ENCODE measurements at regions not wholly inside any gene's neighbourhood (a gene's known extent, or its start where the extent isn't known, plus 50 kb on each side); places are given as distances from the start of the nearest gene placed in this dataset.

DNA sequence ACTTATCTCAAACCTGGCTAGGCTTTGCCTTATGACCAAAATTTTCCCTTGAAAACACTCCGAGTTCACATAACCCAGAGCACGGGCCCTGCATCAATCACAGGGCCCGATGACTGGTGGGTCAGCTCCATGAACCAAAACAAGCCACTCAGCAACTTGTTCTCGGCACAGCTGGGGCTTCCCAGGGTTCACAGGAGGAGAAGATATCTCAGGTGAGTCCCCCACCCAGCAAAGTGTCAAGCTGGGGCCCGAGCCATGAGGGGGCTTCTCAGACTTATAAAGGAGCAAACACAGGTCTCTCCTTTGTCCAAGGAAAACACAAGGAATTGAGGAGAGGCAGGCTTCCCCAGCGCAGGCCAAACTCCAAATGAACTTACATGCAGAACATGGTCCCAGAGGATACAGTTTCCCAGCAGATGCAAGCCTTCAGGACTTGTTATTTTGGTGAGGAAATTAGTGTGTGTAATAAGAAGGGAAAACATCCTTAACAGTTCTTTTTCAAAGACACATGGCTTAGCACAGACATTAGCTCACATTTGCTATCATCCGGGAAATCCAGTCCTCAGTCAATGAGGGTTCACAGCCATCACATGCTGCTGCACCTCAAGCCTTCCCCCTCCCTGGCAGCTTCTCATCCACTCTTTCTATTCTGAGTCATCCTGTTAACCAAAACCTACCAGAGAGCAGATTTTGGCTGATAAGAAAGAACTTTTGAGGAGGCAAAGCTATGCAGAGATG is 98.1 kb upstream of the NFIA start:
- DNase-seq, result no peak

DNA sequence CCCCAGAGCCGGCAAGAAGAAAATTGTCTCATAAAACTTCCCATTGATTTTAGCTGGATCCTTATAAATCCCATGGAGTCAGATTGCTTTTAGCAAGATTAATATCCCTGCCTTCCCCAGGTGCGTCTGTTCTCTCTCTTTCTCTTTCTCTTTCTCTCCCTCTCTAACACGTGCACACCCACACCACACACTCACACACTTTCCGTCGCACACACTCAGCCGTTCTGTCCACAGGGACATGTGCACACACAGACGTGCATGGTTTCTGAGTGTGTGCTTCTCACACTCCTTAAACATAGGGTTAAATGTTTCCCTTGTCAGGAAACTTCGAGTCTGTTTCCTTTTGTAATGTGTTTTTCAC is 98.7 kb upstream of the NFIA start:
- DNase-seq, result no peak

- no peak for DNase-seq
Observed at GRCh38 chr1:60982539-60982938, 99.8 kb upstream of the NFIA start.

GRCh38 chr1:60981357-60981756 is 101.0 kb upstream of the NFIA start:
- DNase-seq, result no peak

- DNase-seq, result no peak
Observed at GRCh38 chr1:60978421-60979357, 103.7 kb upstream of the NFIA start.

- DNase-seq, result no peak
Observed at GRCh38 chr1:60977661-60978060, 104.7 kb upstream of the NFIA start.

DNA sequence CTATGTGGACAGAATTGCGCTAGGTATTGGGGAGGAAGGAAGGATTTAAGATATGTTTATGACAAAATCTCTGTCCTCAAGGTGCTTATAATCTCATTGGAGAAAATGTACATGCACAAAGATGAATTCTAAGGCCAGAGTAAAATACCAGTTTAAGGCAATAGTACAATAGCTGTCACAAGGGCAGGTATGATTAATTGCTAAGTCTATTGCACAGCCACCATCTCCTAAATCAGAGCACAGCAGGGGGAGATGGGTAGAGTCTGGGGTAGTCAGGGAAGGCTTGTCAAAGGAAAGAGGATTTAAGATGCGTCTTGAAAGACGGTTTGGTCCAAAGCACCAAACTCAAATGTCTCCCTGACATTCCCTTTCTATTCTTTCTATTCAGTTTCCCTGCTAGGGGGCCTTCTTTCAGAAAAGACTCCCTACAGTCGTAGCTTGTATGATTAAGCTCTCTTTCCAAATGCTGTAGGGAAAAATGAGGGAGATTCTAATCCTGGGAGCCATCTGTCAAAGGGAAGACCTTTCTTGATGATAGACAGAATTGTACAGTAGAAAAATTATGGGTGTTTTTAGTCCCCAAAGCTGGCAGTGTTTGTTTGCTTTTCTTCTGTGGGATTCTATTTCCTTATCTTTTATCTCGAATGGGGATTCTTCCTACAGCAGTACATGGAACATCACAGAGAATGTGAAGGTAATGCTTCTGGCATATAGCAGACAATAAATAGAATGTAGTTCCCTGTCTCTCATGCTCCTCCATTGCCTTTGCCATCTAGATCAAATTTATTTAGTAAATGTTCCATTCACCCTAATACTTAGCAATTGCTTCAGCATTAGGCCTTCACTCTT is 107.6 kb upstream of the NFIA start:
- no peak for DNase-seq

- DNase-seq, result no peak
Observed at GRCh38 chr1:60973668-60974067, 108.7 kb upstream of the NFIA start.

DNA sequence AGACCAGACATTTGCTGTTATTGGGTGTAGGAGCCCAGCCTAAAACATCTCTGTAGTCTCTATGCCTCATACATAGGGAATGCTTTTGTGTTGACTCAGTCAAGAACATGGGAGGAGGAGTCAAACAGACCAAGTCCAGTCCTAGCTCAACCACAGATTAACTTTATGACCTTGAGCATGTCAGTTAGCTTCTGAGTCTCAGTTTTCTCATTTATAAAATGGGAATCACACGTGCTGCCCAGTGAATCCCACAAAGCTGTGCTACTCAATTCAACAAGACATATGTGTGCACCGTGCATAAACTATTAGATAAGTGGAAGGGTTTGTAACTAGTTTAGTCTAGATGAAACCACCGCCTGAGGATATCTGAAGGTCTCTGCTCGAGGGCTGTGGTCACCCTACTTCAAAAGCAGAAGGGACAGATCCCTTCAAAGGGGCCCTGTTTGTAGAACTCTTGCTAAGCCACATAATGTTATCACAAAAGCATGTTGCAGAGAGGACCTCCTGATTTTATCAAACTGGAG is 109.5 kb upstream of the NFIA start:
- no peak for DNase-seq

- no peak for DNase-seq
Observed at GRCh38 chr1:60971330-60971729, 111.0 kb upstream of the NFIA start.

GRCh38 chr1:60969971-60970509 is 112.3 kb upstream of the NFIA start:
- DNase-seq, result no peak

- DNase-seq, result no peak
Observed at GRCh38 chr1:60965280-60965854, 117.0 kb upstream of the NFIA start.

- DNase-seq, result no peak
Observed at GRCh38 chr1:60963167-60963940, 119.0 kb upstream of the NFIA start.

- no peak for DNase-seq
Observed at GRCh38 chr1:60960891-60961461, 121.4 kb upstream of the NFIA start.

- DNase-seq, result no peak
Observed at GRCh38 chr1:60959701-60960100, 122.7 kb upstream of the NFIA start.

DNA sequence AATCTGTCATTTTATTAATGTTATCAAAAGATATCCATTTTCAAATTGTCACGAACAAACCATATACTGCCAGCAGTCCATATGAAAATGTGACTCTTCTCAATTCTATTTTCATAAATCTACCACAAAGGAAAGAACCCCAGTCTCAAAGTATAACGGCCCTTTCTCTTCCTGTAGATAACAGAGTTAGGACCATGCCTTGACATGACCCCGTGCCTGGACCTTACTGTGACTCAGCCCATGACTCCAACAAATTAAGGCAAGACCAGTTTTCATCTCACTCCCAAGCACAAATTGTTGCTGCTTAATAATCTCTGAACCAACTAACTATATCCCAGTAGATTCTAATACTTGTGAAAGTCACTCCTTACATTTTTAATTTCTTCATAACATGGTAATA is 124.4 kb upstream of the NFIA start:
- DNase-seq, result no peak

- no peak for DNase-seq
Observed at GRCh38 chr1:60956520-60956919, 125.8 kb upstream of the NFIA start.

DNA sequence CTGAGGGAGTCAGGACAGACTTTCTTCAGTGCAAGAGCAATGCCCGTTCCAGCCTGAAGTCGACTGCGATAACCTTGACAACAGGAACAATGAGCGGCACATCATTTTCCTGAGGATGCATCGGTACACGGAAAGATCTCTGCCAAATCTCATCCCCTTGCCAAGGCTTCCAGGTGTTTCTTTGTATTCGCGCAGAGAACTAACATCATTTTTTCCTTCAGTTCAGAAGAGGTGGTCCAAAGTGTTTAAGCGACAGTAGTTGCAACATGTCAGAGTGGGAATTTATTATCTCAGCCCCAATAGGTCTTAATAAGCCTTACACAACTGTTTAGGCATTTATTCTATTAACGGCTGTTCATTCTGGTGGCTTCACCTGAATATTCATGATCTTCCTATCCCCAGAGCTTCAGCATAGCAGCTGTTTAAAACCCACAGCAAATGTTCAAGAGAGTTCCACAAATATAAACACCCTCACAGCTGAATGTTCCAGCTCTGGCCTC is 129.7 kb upstream of the NFIA start:
- DNase-seq, result no peak

DNA sequence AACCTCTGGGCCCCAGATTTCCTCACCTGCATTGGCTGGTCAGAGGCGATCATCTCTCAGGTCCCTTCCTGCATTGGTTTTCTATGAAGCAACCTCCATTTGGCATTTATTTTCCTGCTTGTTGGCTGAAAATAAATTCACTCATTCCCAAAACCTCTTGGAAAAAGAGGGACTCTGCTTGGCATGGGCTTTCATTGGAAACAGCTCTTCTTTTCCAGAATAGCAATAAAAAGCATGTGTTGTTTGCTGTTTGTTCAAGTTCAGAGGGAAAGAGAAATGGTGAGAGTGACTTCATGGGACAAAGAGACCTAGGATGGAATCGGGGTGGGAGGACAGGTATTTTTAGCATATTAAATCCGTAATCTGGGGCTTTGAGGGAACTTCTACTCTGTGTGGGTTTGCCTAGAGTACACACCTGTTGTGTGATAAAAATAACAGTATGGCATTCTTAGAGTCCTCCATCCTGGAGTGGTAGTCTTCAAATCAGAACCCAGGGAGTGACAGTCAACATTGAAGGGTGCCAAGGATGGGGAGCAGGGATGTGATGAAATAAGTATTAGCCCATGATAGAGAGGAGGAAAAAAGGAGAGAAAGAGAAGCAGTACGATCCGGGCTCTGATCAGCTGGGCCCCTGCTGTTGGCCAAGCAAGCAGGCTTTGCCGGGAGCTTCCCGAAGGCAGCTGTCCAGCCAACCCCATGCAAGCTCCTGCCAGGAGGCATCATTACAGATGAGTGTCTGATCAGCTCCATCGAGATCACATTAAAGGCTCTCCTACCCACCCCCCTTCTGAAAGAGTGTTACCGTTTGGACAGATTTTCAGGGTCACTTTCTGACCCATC is 131.9 kb upstream of the NFIA start:
- DNase-seq, result no peak

DNA sequence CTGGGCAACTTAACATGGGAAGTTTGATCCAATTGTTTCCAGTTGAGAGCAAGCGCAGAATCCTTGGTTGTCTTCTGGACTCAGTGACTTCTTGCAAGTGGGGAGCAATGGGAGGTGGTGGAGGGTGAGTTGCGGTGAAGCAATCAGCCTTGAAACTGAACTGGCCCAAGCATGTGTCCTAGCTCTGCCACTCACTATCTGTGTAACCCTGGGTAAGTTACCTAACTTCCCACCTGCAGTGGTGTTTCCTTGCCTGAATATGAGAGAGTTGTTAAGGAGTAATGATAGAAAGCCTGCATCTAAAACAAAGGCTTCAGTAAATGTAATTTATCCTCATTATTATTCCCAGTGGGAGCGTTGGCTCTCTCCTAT is 132.5 kb upstream of the NFIA start:
- no peak for DNase-seq
